OCI-LY7 (cell line): ENCODE measurements at regions not wholly inside any gene's neighbourhood (a gene's known extent, or its start where the extent isn't known, plus 50 kb on each side); places are given as distances from the start of the nearest gene placed in this dataset.

Source experiments
- BruUV-seq: library from RNA; stranded (reverse); fragments of 400-500 nt; replicated peaks from 2 replicates; lab custom pipeline; 2021; lab: Mats Ljungman, UMichigan
- CTCF ChIA-PET: fragments of 300-600 bp; sonication (Branson Sonifier 250); formaldehyde crosslinking; loops from one replicate; lab custom pipeline; 2022; ENCODE audit warnings: antibody characterized with exemption; ENCODE audit not compliant: unreplicated experiment; lab: Charles Lee
- POLR2A ChIA-PET: fragments of 300-600 bp; sonication (Branson Sonifier 250); formaldehyde crosslinking; loops from one replicate; lab custom pipeline; 2022; ENCODE audit warnings: antibody characterized with exemption; lab: Charles Lee
- DNase-seq: peaks from one replicate; pipeline ENCODE4 v3.0.0-alpha.2; 2015; ENCODE audit warnings: low spot score
- H2AFZ ChIP-seq: fragments of 200-600 bp; sonication (generic), shearing (Covaris generic); 2 replicates; pipeline ENCODE4 v1.6.1; 2014; ENCODE audit warnings: mild to moderate bottlenecking, antibody characterized with exemption, low read length, moderate library complexity
- H3K27ac ChIP-seq: fragments of 200-600 bp; sonication (generic); 2 replicates; pipeline ENCODE4 v1.5.1; 2014; ENCODE audit warnings: mixed run types, low read depth, mild to moderate bottlenecking, moderate library complexity, low read length, inconsistent platforms; ENCODE audit not compliant: poor library complexity, severe bottlenecking
- H3K36me3 ChIP-seq: fragments of 200-600 bp; sonication (generic); 2 replicates; pipeline ENCODE4 v1.6.1; 2014; ENCODE audit warnings: mild to moderate bottlenecking, antibody characterized with exemption, low read length, moderate library complexity, mixed read lengths; ENCODE audit not compliant: insufficient read depth
- H3K4me1 ChIP-seq: fragments of 200-600 bp; sonication (generic); 2 replicates; pipeline ENCODE4 v1.5.1; 2014; ENCODE audit warnings: mild to moderate bottlenecking, low read length; ENCODE audit not compliant: insufficient read depth, poor library complexity, severe bottlenecking
- H3K4me2 ChIP-seq: fragments of 200-600 bp; sonication (generic); 2 replicates; pipeline ENCODE4 v1.6.1; 2014; ENCODE audit warnings: mild to moderate bottlenecking, low read length
- H3K4me3 ChIP-seq: fragments of 200-600 bp; sonication (generic); 2 replicates; pipeline ENCODE4 v1.5.1; 2014; ENCODE audit warnings: mild to moderate bottlenecking, low read depth, low read length; ENCODE audit not compliant: poor library complexity, severe bottlenecking
- H3K79me2 ChIP-seq: fragments of 200-600 bp; sonication (generic); 2 replicates; pipeline ENCODE4 v1.6.1; 2016; ENCODE audit warnings: low read depth, mild to moderate bottlenecking, low read length, moderate library complexity, mixed read lengths; ENCODE audit not compliant: insufficient read depth
- H3K9me2 ChIP-seq: fragments of 200-600 bp; sonication (generic); 2 replicates; pipeline ENCODE4 v1.6.1; 2016; ENCODE audit warnings: mild to moderate bottlenecking, low read length, mixed read lengths; ENCODE audit not compliant: insufficient read depth
- H3K9me3 ChIP-seq: fragments of 200-600 bp; sonication (generic); 2 replicates; pipeline ENCODE4 v1.6.1; 2014; ENCODE audit warnings: mild to moderate bottlenecking, mixed run types, low read length, mixed read lengths
- H4K20me1 ChIP-seq: fragments of 200-600 bp; sonication (generic); 2 replicates; pipeline ENCODE4 v1.6.1; 2014; ENCODE audit warnings: mild to moderate bottlenecking, antibody characterized with exemption, low read length, moderate library complexity, mixed read lengths; ENCODE audit not compliant: insufficient read depth
- CTCF ChIP-seq: fragments of 200-600 bp; sonication (generic); conservative IDR thresholded peaks from 2 replicates; pipeline ENCODE4 v1.5.1; 2014; ENCODE audit warnings: mild to moderate bottlenecking, antibody characterized with exemption, low read length, moderate library complexity, mixed read lengths
- EZH2phosphoT487 ChIP-seq: fragments of 200-600 bp; sonication (generic); IDR thresholded peaks from 2 replicates; pipeline ENCODE4 v1.6.1; 2018; ENCODE audit warnings: low read depth, borderline replicate concordance, mild to moderate bottlenecking, mixed run types, antibody characterized with exemption, low read length, moderate library complexity, mixed read lengths
- intact Hi-C: fragments of 100-400 bp; cut with micrococcal nuclease; formaldehyde crosslinking; loops from one replicate; pipeline ENCODE4 v1.10.0; 2022; ENCODE audit not compliant: unreplicated experiment

DNA sequence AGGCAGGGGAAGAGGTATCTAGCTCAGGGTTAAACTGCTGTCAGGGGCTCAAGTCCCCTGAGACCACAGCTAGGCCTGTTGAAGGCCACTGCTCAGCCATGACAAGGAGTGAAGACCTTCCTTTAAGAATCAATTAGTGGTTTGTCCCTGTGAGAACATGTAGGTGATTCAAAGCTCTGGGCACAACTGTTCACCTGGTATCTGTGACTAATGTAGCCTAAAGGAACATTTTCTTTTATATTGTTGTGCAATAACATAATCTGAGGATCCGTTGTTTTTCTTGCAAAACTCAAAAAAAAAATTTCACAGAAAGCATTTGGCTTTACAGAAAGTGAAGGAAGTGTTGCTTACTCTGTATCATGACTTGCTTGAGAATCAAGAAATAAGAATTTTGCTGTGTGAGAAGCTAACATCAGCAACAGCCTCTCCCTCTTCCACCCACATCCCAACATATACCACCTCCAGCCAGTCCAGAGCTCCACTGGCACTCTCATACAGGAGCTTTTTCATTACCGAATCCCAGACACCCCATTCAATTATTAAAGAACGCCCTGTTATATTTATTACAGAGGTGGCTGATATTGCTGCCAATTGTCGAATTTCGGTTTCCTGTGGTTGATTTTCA is 807.0 kb downstream of the TLE4 start:
- Histone ChIP-seq H3K9me3 (no peaks in the 10 kb centered on the region), H3K4me3 (no peak overlapping the region), H3K36me3 (no peaks in the 10 kb centered on the region), H2AFZ (no peak overlapping the region), H3K27ac (no peak overlapping the region), H4K20me1 (no peaks in the 10 kb centered on the region), H3K79me2 (no peaks in the 10 kb centered on the region), H3K9me2 (no peaks in the 10 kb centered on the region), H3K4me2 (no peak overlapping the region), H3K4me1 (no peaks in the 10 kb centered on the region)
- DNase-seq: no peak
- POLR2A ChIA-PET: no interaction called here
- no TSS peak for BruUV-seq
- CTCF ChIA-PET: no interaction called here
- intact Hi-C loops: no loop called here
- TF ChIP-seq EZH2phosphoT487: no peak
- no peak for TF ChIP-seq CTCF

DNA sequence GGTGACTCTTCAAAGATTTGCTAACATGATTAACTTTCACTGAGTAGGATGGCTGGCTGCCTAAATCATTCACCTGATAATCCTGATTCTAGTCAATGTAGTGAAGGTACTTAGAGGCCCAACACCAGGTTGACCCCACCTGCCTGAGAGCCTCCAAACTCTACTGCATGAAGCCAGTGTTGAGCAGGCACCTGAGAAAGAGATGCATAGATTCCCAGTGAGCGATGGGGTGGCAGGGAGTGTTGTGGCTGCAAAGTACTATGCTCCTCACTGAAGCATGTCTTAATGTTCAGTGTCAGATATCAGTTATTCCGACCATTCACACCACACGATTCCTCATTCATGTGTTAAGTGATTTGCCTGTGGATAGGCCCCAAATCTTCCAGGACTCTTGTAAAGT is 804.4 kb downstream of the TLE4 start:
- TF ChIP-seq EZH2phosphoT487 (no peak), CTCF (no peak)
- no peaks in the 10 kb centered on the region for H3K36me3 ChIP-seq
- H3K9me3 ChIP-seq: no peaks in the 10 kb centered on the region
- intact Hi-C loops: no loop called here
- ChIA-PET CTCF (no interaction called here), POLR2A (no interaction called here)
- H3K9me2 ChIP-seq: no peaks in the 10 kb centered on the region
- DNase-seq: no peak
- H4K20me1 ChIP-seq: no peaks in the 10 kb centered on the region
- no peak overlapping the region for H3K4me2 ChIP-seq
- no peak overlapping the region for H2AFZ ChIP-seq
- no peaks in the 10 kb centered on the region for H3K4me1 ChIP-seq
- no peak overlapping the region for H3K4me3 ChIP-seq
- BruUV-seq: no TSS peak
- no peak overlapping the region for H3K27ac ChIP-seq
- H3K79me2 ChIP-seq: no peaks in the 10 kb centered on the region

DNA sequence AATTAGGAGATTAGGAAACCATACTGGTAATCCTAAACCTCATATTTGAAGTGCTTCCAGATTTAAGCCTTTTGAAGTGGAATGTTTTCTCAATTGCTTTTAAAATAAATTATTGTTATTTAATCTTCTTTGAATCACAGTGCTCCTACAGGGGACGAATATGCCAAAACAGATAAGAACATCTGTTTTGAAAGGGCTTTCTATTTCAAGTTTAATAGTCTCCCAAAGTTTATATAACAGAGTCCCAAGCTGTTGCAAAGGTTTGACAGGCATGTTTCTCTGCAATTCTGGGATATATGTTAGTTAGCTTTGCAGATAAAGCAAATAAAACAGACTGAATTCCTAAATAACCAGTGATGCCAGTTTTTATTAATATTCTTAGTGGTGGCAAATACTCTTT is 803.7 kb downstream of the TLE4 start:
- Histone ChIP-seq H3K27ac (no peak overlapping the region), H3K36me3 (no peaks in the 10 kb centered on the region), H3K4me3 (no peak overlapping the region), H3K9me3 (no peaks in the 10 kb centered on the region), H3K4me2 (no peak overlapping the region), H3K79me2 (no peaks in the 10 kb centered on the region), H4K20me1 (no peaks in the 10 kb centered on the region), H3K9me2 (no peaks in the 10 kb centered on the region), H3K4me1 (no peaks in the 10 kb centered on the region), H2AFZ (no peak overlapping the region)
- no TSS peak for BruUV-seq
- no peak for DNase-seq
- POLR2A ChIA-PET: no interaction called here
- CTCF ChIA-PET: no interaction called here
- TF ChIP-seq EZH2phosphoT487: no peak
- TF ChIP-seq CTCF: no peak
- intact Hi-C loops: no loop called here
